Vagina (tissue), 2 donors: ENCODE measurements at regions not wholly inside any gene's neighbourhood (a gene's known extent, or its start where the extent isn't known, plus 50 kb on each side); places are given as distances from the start of the nearest gene placed in this dataset.

ENCODE experiments used
- DNase-seq, 2 donors: peaks; one replicate each; pipeline ENCODE4 v3.0.0-alpha.2; 2017; ENCODE audit errors: extremely low spot score in 2 of 2
- H3K27ac ChIP-seq: fragments of 200-600 bp; sonication (generic); one replicate; pipeline ENCODE4 v1.5.1; 2019
- H3K27me3 ChIP-seq: fragments of 200-600 bp; sonication (generic); one replicate; pipeline ENCODE4 v1.5.1; 2019
- H3K36me3 ChIP-seq, 2 donors: fragments of 200-600 bp; sonication (generic); one replicate each; pipeline ENCODE4 v1.5.1; 2017 to 2019
- H3K4me1 ChIP-seq: fragments of 200-600 bp; sonication (generic); one replicate; pipeline ENCODE4 v1.5.1; 2019
- H3K4me3 ChIP-seq, 2 donors: fragments of 200-600 bp; sonication (generic); 1 replicate in 1 of 2; 2 replicates in 1 of 2; pipeline ENCODE4 v1.5.1; 2016 to 2019
- H3K9me3 ChIP-seq: fragments of 200-600 bp; sonication (generic); one replicate; pipeline ENCODE4 v1.5.1; 2019
- CTCF ChIP-seq, 3 experiments: fragments of 450-650 bp in 2 of 3; fragments of 200-600 bp in 1 of 3; sonication (generic) in 1 of 3; IDR thresholded peaks; one replicate each; pipeline ENCODE4 v1.5.1; 2017 to 2019; ENCODE audit warnings: antibody characterized with exemption in 3 of 3, mild to moderate bottlenecking in 2 of 3, moderate library complexity in 2 of 3
- POLR2A ChIP-seq, 2 donors: fragments of 450-650 bp; IDR thresholded peaks; one replicate each; pipeline ENCODE4 v1.6.1; 2017; ENCODE audit warnings: antibody characterized with exemption in 2 of 2, mild to moderate bottlenecking in 2 of 2, moderate library complexity in 2 of 2
- POLR2AphosphoS5 ChIP-seq, 2 donors: sonication (generic); formaldehyde crosslinking; IDR thresholded peaks; one replicate each; pipeline ENCODE4 v1.9.0; 2017; ENCODE audit warnings: antibody characterized with exemption in 2 of 2, mild to moderate bottlenecking in 2 of 2, low read depth in 1 of 2; ENCODE audit not compliant: insufficient read depth in 1 of 2
- intact Hi-C: fragments of 100-400 bp; cut with DNase I; formaldehyde crosslinking; loops from one replicate; pipeline ENCODE4 v1.15.1; 2023

GRCh38 chr2:2540406-2540805 is 209.3 kb upstream of the MYT1L start:
- Histone ChIP-seq H3K27ac (no peak overlapping the region), H3K27me3 (no peaks in the 10 kb centered on the region), H3K4me3 (no peak overlapping the region), H3K4me1 (no peaks in the 10 kb centered on the region), H3K36me3 (no peaks in the 10 kb centered on the region), H3K9me3 (no peaks in the 10 kb centered on the region)
- DNase-seq, result no peak
- TF ChIP-seq CTCF (IDR thresholded peaks at IDR 0.05) (no peak), POLR2AphosphoS5 (IDR thresholded peaks at IDR 0.05; ENCODE audit: insufficient read depth in 1 of 2, low read depth in 1 of 2) (no peak), POLR2A (IDR thresholded peaks at IDR 0.05) (no peak)
- intact Hi-C loops, result no loop called here

GRCh38 chr2:2536416-2537056 is 205.5 kb upstream of the MYT1L start:
- no peaks in the 10 kb centered on the region for H3K36me3 ChIP-seq
- TF ChIP-seq POLR2A (IDR thresholded peaks at IDR 0.05), result no peak
- no peak for TF ChIP-seq CTCF (IDR thresholded peaks at IDR 0.05)
- TF ChIP-seq POLR2AphosphoS5 (IDR thresholded peaks at IDR 0.05; ENCODE audit: insufficient read depth in 1 of 2, low read depth in 1 of 2), result no peak
- H3K27ac ChIP-seq, result no peak overlapping the region
- no peak overlapping the region for H3K4me3 ChIP-seq
- intact Hi-C loops, result no loop called here
- no peaks in the 10 kb centered on the region for H3K9me3 ChIP-seq
- DNase-seq, result no peak
- H3K4me1 ChIP-seq, result no peaks in the 10 kb centered on the region
- H3K27me3 ChIP-seq, result no peaks in the 10 kb centered on the region

GRCh38 chr2:2530334-2530733 is 199.3 kb upstream of the MYT1L start:
- intact Hi-C loops, result no loop called here
- H3K4me3 ChIP-seq, result no peak overlapping the region
- H3K4me1 ChIP-seq, result no peaks in the 10 kb centered on the region
- no peaks in the 10 kb centered on the region for H3K9me3 ChIP-seq
- no peak overlapping the region for H3K27ac ChIP-seq
- TF ChIP-seq POLR2A (IDR thresholded peaks at IDR 0.05), result no peak
- no peak for DNase-seq
- H3K27me3 ChIP-seq, result no peaks in the 10 kb centered on the region
- no peaks in the 10 kb centered on the region for H3K36me3 ChIP-seq

GRCh38 chr2:2528846-2529245 is 197.8 kb upstream of the MYT1L start:
- DNase-seq, result no peak
- Histone ChIP-seq H3K4me3 (no peak overlapping the region), H3K9me3 (no peaks in the 10 kb centered on the region), H3K36me3 (no peaks in the 10 kb centered on the region), H3K4me1 (no peaks in the 10 kb centered on the region), H3K27me3 (no peaks in the 10 kb centered on the region), H3K27ac (no peak overlapping the region)
- no peak for TF ChIP-seq POLR2A (IDR thresholded peaks at IDR 0.05)
- TF ChIP-seq CTCF (IDR thresholded peaks at IDR 0.05), result no peak
- no peak for TF ChIP-seq POLR2AphosphoS5 (IDR thresholded peaks at IDR 0.05; ENCODE audit: insufficient read depth in 1 of 2, low read depth in 1 of 2)
- intact Hi-C loops, result no loop called here

GRCh38 chr2:2527148-2527547 is 196.1 kb upstream of the MYT1L start:
- H3K4me3 ChIP-seq, result no peak overlapping the region
- H3K36me3 ChIP-seq, result no peaks in the 10 kb centered on the region
- no peaks in the 10 kb centered on the region for H3K9me3 ChIP-seq

More at GRCh38 chr2:2527148-2527547, 196.1 kb upstream of the MYT1L start:
- Histone ChIP-seq H3K27me3 (no peaks in the 10 kb centered on the region), H3K4me1 (no peaks in the 10 kb centered on the region), H3K27ac (no peak overlapping the region)
- TF ChIP-seq POLR2A (IDR thresholded peaks at IDR 0.05), result no peak
- no peak for TF ChIP-seq CTCF (IDR thresholded peaks at IDR 0.05)
- TF ChIP-seq POLR2AphosphoS5 (IDR thresholded peaks at IDR 0.05; ENCODE audit: insufficient read depth in 1 of 2, low read depth in 1 of 2), result no peak
- intact Hi-C loops, result no loop called here
- no peak for DNase-seq
